H1 (cell line): ENCODE measurements at regions not wholly inside any gene's neighbourhood (a gene's known extent, or its start where the extent isn't known, plus 50 kb on each side); places are given as distances from the start of the nearest gene placed in this dataset.

Experiments
- CBX5 ChIP-seq: fragments of 300-800, 300-1000 bp; sonication (generic); IDR thresholded peaks from 2 replicates; pipeline ENCODE4 v1.7.1; 2016; ENCODE audit warnings: antibody characterized with exemption, low read length, low read depth
- CEBPB ChIP-seq: IDR thresholded peaks from 2 replicates; pipeline ENCODE4 v1.6.1; 2012; ENCODE audit warnings: low read depth, low read length
- CHD1 ChIP-seq: IDR thresholded peaks from 2 replicates; pipeline ENCODE4 v1.6.1; 2012; ENCODE audit warnings: low read depth, low read length, improper control_type of control experiment
- CHD2 ChIP-seq: IDR thresholded peaks from 2 replicates; pipeline ENCODE4 v1.6.1; 2012; ENCODE audit warnings: low read length, improper control_type of control experiment
- CTBP2 ChIP-seq: IDR thresholded peaks from 2 replicates; pipeline ENCODE4 v1.7.0; 2011; ENCODE audit warnings: borderline replicate concordance, mild to moderate bottlenecking, moderate library complexity, mixed read lengths, low read length; ENCODE audit not compliant: insufficient read depth, insufficient read length
- GABPA ChIP-seq: IDR thresholded peaks from 2 replicates; pipeline ENCODE4 v1.6.1; 2011; ENCODE audit warnings: mild to moderate bottlenecking, low read length, moderate library complexity, borderline replicate concordance; ENCODE audit not compliant: insufficient read depth
- MAFK ChIP-seq: IDR thresholded peaks from 2 replicates; pipeline ENCODE4 v1.6.1; 2012; ENCODE audit warnings: low read depth, mild to moderate bottlenecking, improper control_type of control experiment, low read length
- RAD21 ChIP-seq, 2 experiments: IDR thresholded peaks in 1 of 2; conservative IDR thresholded peaks in 1 of 2; 2 replicates each; pipeline ENCODE4 v1.6.1; 2011; ENCODE audit warnings: low read depth in 2 of 2, low read length in 2 of 2, improper control_type of control experiment in 1 of 2, inconsistent platforms in 1 of 2, mild to moderate bottlenecking in 1 of 2, moderate library complexity in 1 of 2
- SIX5 ChIP-seq: IDR thresholded peaks from 2 replicates; pipeline ENCODE4 v1.6.1; 2011; ENCODE audit warnings: mild to moderate bottlenecking, low read depth, low read length
- SP2 ChIP-seq: IDR thresholded peaks from 2 replicates; pipeline ENCODE4 v1.6.1; 2012; ENCODE audit warnings: mild to moderate bottlenecking, low read length, inconsistent platforms
- SP4 ChIP-seq: IDR thresholded peaks from 2 replicates; pipeline ENCODE4 v1.6.1; 2012; ENCODE audit warnings: low read length, inconsistent platforms
- SUZ12 ChIP-seq: fragments of 200-600 bp; sonication (generic); IDR thresholded peaks from 2 replicates; pipeline ENCODE4 v1.6.1; 2012; ENCODE audit warnings: mild to moderate bottlenecking, inconsistent platforms, low read length, moderate library complexity, mixed read lengths
- TAF7 ChIP-seq: optimal IDR thresholded peaks from 2 replicates; pipeline ENCODE3; 2011; ENCODE audit warnings: low read depth, mild to moderate bottlenecking, inconsistent platforms, low read length, moderate library complexity, borderline replicate concordance
- YY1 ChIP-seq: IDR thresholded peaks from 2 replicates; pipeline ENCODE4 v1.6.1; 2011; ENCODE audit warnings: low read depth, mild to moderate bottlenecking, low read length

GRCh38 chr2:75424936-75425619, 135.7 kb downstream of the EVA1A start (continued):
- TF ChIP-seq SUZ12 (no peak), GABPA (no peak), CTBP2 (no peak), SP2 (no peak), CBX5 (no peak), CHD1 (no peak), SP4 (no peak), CHD2 (no peak), SIX5 (no peak), CEBPB (no peak), TAF7 (no peak), RAD21 (IDR thresholded peaks at IDR 0.05 in 1 of 2, conservative IDR thresholded peaks at IDR 0.05 in 1 of 2; ENCODE audit: low read depth in 2 of 2, low read length in 2 of 2) (peak; percentile 93 to 95), YY1 (peak; percentile 56; the same call in 1 of the 2 replicates), MAFK (no peak)
